Inferior parietal cortex (tissue), 1 donor: ENCODE measurements at regions not wholly inside any gene's neighbourhood (a gene's known extent, or its start where the extent isn't known, plus 50 kb on each side); places are given as distances from the start of the nearest gene placed in this dataset.

Source experiments
- DNase-seq: peaks from one replicate; pipeline ENCODE4 v3.0.0-alpha.2; 2016; ENCODE audit errors: extremely low spot score

DNA sequence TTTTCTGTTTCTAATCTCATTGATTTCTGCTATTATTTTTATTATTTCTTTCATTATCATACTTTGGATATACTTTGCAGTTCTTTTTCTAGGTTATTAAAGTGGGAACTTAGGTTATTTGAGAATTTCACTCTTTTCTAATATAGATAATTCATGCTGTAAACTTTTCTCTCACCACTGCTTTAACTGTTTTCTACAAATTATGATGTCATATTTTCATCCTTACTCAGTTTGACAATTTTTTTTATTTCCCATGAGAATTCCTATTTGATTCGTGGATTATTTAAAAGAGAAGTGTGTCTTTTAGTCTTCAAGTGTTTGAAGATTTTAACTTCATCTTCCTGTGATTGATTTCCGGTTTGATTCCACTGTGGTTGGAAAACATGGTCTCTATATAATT lies 336.8 kb upstream of the SALL1 start:
- no peak for DNase-seq

DNA sequence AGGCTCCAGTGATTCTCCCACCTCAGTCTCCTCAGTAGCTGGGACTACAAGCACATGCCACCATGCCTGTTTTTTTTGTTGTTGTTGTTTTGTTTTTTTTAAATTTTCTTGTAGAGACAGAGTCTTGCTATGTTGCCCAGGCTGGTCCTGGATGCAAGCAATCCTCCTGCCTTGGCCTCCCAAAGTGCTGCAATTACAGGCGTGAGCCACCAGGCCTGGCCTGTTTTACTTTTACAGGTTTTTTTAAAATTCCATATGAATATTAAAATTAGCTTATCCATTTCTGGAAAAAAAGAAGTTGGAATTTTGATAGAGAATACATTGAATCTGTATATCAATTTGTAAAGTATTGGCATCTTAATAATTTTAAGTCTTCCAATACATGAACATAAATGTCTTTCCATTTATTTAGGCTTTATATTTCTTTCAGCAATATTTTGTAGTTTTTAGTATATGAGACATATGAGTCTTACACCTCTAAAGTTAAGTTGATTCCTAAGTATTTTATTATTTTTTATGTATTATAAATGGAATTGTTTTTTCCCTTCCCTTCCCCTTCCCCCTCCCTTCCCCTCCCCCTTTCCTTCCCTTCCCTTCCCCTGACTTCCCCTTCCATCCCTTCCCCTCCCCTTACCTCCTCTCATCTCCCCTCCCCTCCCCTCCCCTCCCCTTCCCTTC lies 323.5 kb upstream of the SALL1 start:
- DNase-seq: no peak

DNA sequence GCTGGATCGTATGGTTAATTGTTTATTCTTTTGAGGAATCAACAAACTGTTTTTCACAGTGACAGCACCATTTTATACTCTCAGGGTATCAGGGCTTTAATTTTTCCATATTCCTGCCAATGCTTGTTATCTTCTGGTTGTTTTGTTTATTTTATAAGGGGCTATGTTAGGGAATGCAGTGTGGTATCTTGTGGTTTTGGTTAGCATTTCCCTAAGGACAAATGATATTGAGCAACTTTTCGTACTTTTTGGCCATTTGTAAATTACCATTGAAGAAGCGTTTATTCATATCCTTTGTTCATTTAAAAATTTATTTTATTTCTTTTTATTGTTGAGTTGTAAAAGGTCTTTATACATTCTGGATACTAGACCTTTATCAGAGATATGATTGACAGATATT lies 322.0 kb upstream of the SALL1 start:
- DNase-seq: no peak

DNA sequence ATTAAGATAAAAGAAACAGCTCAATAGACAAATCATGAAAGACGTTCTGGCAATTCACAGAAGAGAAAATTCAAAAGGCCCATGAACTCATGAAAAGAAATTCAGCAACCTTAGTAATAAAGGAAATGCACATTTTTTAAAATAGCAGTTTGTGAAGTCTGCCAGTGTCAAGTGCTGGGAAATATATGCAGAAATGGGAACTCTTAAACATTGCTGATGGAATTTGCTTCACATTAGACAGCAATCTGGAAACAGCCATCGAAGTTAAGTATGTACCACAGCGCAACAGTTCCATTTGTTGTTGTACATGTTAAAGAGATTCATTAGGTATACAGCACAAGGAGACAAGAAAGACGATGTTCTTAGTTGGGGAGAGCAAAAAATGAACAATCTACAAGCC lies 319.4 kb upstream of the SALL1 start:
- DNase-seq: no peak

DNA sequence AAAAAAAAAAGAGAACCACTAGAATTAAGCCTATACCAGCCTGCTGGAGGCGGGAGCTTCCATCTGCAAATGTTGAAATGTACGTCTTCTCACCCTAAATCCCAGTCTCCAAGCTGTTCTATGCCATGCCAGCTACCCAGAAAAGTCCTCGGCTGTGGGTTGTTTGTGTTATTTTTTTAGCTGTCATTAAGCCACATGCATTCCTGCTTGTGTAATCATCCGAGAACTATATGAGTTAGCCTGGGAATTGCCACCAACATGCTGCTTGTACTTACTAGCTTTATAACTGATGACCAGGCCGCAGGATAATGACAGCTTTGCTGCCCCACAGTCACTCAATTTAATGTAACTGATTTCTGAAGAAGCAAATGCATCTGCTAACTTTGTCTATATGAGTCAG lies 313.9 kb upstream of the SALL1 start:
- no peak for DNase-seq

DNA sequence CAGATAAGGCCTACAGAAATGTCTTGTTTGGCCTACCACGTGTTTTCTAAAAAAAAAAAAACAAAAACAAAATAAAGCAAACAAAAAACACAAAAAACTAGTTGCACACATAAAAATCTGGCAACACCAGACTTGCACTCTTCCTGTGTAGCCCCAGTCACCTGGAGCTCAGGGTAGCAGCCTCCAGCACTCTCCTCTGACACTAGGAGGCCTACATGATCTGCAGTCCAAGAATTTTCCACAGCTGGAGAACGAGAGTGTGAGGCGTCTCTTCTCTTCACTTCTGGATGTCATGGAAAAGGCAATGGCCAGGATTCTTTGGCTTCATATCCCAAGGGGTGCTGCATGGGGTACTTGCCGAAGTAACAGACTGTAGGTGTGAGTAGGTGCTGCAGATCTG lies 310.2 kb upstream of the SALL1 start:
- DNase-seq: no peak

DNA sequence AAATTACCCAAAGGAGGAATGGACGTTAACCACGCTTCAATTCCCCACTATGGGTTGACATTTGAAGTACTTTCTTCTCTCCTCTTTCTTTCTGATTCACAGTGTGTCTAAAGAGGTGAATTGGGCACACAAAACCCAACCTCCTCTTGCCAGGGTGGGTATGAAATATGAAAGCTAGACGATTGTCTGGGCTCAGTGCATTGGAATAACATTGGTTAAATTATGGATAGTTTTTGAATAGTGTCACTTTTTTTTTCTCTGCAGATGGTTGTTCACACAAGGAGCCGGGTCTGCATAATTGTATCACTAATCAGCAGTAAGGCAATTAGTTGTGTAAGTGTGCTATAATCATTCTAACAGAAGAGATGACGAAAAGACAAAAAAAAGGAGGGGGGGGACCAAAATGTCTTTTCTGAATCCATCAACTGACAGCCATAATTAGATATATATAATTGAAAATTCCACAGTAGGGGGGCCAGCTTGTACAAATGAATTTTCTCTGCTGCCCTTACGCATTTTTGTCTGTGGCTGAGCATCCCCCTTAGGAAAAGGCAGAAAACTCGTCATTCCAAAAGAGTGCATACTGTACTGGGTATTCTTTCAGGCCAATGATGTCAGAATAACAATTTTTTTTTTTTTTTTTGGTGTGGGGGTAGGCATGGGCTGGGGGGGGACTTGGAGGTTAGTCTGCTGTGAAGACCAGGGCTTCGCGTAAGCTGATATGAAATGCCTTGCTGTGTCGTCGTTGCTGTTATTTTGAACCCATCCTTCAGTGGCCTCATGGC lies 307.5 kb upstream of the SALL1 start:
- DNase-seq: no peak

DNA sequence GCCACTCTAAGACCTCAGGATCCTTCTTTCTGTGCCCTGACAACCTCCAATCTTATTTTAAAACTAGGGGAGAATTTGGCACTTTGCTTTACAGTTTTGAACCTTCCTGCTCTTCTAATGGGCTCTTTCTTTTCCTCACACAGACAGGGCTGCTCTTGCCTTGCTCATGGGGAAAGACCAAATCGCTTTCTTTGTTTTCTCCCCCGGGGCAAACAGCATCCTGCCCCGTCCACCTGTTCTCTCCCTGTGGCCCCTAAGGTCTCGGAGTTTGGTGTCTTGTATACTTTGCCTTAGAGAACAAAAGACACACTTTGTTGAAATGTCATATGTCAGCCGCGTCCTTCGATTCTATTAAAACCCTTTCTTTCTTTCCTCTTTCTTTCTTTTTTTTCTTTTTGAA lies 306.7 kb upstream of the SALL1 start:
- DNase-seq: no peak

DNA sequence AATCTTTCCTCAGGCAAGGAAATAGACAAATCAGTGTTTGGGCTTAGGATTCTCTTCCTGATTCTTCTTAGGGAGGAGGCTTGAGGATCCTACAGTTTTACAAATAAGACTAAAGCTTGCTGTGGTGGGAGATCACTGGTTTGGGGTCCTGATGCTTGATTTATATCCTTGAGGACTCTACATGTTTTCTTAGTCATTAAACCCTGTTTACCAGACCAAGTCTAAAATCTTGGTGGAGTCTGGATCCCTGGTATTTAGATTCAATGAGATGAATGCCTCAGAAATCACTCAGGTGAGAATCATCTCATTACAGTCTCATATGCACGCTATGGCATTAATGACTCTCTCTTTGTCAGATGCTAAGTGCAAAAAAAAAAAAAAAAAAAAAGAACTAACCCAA lies 304.3 kb upstream of the SALL1 start:
- DNase-seq: no peak

DNA sequence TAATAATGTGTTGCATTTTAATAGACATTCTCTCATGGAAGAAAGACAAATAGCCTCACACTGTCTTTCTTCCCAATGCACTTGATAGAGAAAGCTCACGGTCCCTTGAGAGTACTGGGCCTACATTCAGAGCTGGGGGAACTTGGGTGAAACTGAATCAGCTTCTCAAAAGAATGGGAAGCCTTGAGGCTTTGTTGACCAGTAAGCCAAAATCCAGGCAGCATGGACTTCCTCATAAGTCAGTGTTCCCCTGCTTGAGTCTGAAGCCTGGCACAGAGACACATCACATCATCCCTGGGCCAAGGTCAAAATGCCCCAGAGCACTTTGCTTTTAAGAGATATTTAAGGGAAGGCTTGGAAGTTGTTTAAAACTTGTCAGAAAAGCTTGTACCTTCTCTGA lies 302.2 kb upstream of the SALL1 start:
- DNase-seq: no peak

DNA sequence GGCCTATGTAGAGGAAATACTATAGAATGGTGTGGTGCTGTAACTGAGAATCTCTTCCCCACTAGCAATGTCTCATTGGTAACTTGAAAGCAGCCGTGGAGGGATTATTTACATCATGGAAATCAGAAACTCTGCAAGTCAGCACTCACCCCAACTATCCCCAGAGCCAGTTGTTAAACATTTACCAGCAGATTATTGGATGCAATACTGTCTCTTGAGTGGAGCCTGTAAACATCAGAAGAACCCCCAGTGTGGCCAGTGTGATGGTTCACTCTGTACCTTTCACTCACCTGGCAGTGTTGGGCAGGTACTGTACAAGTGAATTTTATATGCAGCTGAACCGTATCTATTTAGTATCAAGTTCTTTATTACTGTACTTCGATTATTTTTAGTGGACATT lies 299.8 kb upstream of the SALL1 start:
- no peak for DNase-seq

DNA sequence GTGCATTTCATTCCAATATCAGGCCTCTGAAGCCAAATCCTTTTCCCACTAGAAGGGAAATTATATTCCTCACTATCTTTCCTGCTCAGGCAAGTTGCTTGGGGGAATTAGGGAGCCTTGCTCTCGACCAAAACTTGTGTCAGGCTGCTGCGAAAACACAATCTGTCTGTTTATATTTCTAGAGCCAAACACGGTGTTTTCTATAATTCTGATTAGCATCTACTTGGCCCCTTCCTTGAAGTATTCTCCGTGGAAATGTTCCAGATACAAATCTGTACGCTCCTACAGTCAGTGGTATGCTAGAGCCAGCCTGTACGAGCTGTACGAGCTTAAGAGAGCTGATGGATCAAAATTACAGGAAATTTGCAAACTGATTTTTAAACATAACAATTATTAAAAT lies 299.3 kb upstream of the SALL1 start:
- no peak for DNase-seq

DNA sequence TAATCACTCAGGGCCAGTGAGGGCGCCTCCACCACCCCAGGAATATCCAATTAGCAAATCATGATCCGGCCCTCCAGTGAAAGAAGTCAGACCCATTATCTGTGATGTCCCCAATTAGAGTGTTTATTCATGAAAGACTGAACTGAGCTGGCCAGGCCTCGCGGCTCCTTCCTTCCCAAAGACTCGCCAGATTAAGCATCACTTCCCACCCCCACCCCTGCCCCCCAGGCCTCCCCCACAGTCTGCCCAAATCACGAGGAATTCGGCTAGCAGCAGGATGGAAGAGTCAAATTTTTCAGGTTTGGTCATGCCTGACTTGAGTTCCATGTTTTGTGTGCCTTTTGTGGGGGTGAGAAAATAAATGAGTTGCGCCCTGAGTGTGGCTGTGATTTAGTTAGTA lies 298.4 kb upstream of the SALL1 start:
- no peak for DNase-seq

DNA sequence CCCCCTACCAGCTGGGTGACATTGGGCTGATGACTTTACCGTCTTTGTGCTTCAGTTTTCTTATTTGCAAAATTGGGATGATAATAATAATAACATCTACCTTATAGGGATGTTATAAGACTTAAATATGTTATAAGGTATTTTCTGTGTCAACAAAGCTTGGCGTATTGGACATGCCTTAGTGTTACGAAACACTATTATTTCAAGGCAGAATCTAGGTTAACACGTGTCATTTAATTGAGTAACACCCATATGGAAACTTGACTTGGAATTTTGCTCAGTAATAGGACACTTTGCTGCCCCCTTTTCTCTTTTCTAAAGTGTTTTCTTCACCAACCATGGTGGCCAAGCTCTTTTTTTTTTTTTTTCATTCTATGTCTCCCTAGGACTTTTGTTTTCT lies 294.2 kb upstream of the SALL1 start:
- DNase-seq: no peak

DNA sequence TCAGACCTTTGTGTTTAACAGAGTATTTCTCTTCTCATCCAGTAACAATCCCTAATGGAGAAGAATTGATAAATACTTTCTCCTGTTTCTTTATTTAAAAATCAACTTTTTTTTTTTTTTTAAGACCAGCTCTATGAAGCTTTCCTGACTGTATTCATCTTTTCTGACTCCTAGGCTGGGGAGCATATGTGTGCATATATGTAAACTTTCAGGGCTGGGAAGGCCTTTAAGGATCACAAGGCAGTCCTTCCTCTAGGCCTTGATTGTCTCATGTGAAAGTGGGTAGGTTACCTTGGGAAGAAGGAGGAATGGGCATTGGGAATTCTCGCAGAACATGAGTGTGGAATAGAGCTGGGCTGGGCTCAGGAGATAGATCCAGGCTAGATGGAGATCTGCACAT lies 292.9 kb upstream of the SALL1 start:
- no peak for DNase-seq

DNA sequence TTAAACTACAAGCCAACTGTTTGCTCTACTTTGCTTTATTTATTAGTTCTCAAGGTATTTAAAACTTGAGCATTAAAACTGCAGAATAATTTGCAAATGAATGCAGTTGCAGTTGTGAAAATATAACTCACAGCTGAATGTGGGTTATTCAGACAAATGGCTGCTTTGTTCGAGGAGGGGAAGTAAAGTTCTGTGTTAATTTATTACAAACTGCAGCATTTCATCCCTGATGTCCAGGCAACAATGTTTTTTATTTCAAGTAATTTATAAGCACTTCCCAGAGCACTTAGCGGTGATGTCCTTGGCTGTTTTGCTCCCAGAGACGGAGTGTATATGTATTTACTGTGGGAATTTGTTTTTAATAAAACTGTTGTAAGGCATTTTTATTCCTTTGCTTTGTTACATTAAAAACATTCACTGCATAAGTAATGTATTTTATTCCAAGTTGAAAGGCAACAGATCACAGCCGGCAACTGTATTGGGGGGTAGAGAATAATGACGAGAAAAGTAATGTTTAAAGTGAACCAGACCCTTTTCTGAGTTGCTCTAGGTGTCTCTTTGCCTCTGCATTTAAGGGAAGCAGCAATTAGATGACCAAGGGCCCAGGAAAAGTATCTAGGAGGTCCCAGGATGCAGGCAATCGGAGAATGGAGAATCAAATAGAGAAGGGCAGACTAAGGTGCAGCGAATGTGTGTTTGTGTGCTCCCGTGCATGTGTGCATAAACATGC lies 291.2 kb upstream of the SALL1 start:
- DNase-seq: peak; percentile 32

DNA sequence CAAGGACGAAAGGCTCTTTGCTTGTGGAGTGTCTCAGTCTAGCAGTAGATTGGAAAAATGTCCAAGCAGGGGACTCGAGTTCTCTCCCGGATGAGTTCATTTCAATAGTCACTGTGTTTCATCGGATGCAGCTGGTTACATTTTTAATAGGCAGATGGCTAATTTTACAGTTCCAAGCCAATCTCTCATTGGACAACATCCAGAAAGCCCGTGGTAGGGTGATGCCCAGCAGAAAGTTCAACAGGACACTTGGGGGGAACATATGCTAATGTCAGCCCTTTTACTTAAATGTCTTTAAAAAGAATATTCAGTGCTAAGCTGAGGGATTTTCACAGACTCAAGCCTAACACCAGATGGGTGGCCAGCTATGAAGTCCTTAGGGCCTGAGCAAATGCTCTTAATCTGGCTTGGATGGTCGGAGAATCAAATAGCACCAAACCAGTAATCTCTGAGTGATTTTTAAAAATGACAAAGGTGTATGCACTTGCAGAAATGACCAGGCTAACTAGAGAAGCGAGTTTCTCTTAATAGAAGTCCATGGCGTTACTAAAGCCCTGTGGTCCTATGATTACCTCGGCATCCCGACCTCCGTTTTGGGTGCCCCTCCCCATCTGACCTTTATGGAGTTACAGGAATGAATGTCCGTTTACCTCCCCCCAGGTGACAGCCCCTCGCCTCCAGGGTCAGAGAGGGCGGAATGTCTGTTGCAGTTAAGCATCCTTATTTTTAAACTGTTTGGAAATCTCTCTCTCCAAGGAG lies 289.2 kb upstream of the SALL1 start:
- peak; percentile 69 for DNase-seq

DNA sequence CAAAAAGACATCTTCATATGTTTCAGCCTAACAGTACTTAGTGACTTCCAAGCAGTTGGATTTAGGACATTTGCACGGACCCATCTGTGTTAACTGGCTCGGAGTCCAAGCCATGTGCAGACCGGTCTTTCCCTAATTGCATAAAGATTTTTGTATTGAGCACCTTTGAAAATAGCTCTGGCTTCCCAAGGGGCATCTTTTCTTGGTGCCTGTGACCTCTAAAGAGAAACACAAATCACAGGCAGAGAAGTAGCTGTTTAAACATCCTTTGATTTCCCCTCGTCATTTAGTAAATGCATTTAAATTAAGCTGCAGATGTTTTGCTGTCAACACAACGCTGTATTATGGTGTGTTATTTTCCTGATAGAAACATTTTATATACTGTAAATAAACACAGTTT lies 288.2 kb upstream of the SALL1 start:
- DNase-seq: peak; percentile 25

DNA sequence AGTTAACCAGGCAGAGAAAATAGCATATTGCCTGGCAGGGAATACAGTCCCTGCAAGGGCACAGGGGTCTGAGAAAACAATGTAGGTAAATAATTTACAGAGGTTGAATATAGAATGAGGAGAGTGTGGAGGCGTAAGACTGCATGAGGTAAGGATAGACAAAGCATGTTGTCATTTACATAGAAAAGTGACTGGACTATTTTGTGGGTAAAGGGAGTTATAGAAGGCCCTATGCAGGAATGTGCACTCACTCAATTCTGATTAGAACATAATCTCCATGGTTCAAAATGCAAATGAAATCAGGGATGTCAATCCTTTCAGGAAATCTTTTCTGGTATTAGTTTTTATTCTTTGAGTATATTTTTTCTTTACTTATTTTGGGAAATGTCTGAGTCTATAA lies 285.7 kb upstream of the SALL1 start:
- no peak for DNase-seq

DNA sequence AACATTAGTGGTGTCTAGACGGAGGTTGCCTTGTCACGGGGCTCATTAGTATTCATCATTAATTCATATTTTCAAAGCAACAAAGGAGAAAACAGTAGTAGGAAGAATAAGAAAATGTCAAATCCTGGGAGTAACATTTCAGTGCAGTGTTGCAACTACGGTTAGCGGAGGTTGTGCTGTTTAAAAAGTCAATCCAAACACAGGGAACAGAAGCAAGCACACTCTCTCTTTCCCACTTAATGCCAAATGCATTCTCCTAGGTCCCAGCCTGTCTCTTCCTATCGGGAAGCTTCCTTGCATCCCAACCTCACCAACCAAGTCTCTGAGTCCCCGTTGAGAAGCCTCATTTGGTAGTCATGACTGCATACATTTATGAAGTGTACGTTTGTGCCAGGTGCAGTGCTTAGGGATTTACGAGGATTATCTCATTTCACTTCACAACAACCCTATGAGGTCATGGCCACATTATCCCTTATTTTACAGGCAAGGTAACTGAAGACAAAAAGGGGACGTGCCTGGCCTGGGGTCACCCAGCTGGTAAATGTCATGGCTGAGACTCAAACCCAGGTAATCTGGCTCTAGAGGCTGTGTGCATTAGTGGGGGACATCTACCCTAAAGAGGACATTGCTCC lies 283.6 kb upstream of the SALL1 start:
- DNase-seq: no peak

DNA sequence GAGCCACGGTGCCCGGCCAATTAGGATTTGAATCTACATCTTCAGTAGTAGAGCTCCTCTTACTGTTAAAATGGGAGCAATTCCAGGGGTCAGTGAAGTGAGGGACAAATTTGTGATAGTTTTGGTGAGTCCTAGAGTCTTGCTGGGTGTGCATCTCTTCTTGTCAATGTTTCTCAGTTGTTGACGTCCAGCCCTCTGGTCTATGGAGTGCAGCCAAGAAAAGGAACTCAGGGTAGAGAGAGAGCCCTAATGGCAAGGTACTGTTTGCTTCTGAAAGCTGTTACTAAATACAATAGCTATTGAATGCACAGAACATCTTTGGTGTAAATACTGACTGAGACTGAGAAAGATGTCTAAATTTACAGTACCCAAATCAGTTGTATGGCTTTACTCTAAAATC lies 282.5 kb upstream of the SALL1 start:
- DNase-seq: no peak
